HG03135 (cell line): ENCODE measurements at regions not wholly inside any gene's neighbourhood (a gene's known extent, or its start where the extent isn't known, plus 50 kb on each side); places are given as distances from the start of the nearest gene placed in this dataset.
"Not testable (repeated sequence)": the region's sequence is repeated elsewhere in the genome, so short reads cannot be mapped to it uniquely, and the experiment has no call there.

Experiments used
- ATAC-seq: cut with Tn5 transposase; IDR thresholded peaks from one replicate; pipeline ENCODE4 v1.9.1; 2021; ENCODE audit warnings: mild to moderate bottlenecking, moderate library complexity; ENCODE audit not compliant: unreplicated experiment

DNA sequence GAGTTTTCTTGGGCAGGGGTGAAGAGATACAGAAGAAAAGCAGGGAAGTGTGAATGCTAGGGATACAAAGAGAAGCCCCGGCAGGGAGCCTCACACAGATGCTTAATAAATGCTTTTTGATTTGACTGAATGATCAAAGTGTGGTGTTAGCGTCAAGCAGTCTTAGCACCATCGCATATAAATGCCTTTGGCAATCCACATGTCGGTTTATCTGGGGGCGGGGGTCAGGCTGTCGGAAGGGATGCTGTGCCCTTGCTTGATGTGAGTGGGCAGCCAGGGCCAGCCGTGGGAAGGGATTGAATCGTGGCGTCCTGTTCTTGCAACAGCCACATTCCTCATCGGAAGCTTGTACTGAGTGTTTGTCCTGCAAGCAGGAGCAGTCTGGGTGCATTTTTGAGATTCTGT, 173.1 kb downstream of the LACC1 start:
- ATAC-seq = no peak

DNA sequence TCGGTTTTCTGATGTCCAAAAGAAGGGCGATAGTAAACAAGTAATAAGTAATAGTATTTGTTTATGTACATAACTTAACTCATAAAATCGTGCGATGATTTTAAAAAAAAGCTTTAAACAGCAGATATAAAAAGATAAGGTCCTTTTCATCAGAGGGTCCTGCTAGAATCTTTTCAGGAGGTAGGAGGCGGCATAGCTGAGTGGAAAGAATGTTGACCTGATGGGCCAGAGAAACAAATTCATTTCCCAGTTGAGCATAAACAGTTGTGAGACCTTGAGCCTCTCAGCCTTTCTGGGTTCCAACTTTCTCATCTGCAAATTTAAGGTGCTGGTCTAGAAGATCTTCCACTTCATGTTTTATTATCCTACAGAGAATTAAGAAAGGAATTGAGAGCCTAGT, 173.5 kb downstream of the LACC1 start:
- no peak for ATAC-seq

DNA sequence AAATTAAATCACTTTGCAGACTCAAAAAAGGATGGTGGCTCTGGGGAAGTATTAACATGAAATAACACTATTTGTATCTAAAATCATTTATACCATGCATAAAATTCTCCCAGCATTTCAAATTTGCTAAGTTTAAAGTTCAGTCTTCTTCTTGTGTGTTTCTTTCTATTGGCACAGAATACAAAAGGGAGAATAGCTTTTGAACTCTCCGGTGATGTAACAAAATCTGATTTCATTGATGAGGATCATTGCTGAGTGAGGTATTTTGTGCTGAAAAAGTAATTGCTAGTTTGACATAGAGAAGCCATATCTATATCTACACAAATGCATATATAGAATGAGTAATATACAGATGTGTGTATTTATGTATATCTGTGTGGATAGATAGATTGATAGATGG, 174.8 kb downstream of the LACC1 start:
- ATAC-seq = no peak

DNA sequence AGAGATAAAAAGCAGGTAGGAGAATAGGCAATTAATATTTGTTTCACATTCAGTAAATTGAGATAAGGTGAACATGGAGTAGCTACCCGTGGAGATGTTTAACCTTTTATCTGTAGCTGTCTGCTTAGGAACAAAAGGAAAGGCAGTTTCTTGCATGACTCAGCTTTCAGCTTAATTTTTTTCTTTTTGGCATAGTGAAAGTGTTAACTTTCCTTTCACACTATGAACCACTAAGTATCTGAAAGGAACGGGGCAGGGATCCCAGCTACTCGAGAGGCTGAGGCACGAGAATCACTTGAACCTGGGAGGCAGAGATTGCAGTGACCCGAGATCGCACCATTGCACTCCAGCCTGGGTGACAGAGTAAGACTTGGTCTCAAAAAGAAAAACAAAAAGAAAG, 176.0 kb downstream of the LACC1 start:
- not testable (repeated sequence) for ATAC-seq

DNA sequence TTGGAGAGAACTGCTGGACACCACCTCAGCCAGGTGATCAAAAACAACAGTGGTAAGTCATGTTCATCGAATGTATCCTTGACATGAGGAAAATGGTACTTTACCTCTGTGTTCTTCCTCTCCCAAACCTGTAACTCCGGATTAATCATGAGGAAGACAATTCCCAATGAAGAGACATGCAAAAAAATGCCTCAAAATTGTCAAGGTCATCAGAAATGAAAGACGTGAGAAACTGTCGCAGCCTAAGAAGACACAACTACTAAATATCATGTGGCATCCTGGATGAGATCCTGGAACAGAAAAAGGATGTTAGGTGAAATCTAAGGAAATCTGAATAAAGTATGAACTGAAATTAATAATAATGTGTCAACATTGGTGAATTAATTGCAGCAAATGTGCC, 178.4 kb downstream of the LACC1 start:
- no peak for ATAC-seq

DNA sequence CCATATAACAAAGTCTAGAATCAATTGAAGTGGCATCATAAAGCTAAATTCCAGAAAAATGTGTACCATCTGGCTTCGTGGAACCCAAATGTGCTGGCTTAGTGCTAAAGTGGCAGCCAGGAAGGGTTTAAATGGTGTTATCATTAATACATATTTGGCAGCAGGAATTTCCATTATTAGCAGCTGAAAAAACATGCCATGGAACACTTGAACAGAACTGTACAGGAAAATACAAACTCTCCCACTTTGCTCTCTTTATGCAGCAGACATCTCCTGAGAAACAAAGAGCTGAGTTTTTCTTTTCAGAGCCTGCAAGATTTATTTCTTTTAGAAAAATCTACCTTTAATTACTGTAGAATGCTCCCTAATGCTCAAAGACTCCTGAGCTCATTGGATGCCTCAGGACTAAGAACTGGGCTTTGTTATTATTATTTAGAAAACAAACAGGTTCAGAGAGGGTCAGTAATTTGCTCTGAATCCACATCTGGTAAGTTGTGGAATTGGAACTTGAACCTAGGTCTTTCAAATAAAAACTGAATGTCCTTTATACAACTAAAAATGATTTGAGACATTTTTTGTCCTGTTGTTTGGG, 179.0 kb downstream of the LACC1 start:
- no peak for ATAC-seq

DNA sequence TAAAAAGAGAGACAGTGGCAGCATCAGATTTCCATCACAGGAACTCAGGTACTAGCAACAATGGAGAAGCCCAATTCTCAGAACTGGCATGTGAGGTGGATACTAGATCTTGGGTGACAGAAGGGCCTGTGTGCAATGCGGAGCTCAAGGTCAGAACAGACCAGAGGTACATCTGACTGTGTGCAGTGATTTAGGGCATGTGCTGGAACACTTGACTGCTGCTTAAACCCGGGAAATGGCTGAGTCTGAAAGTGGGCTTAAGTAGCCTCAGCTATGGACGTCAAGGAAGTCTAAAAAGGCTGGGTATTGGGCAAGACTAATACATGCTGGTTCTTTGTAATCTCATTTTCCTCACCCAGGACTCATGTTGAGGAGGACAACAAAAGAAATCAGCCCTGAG, 182.2 kb downstream of the LACC1 start:
- ATAC-seq = no peak

DNA sequence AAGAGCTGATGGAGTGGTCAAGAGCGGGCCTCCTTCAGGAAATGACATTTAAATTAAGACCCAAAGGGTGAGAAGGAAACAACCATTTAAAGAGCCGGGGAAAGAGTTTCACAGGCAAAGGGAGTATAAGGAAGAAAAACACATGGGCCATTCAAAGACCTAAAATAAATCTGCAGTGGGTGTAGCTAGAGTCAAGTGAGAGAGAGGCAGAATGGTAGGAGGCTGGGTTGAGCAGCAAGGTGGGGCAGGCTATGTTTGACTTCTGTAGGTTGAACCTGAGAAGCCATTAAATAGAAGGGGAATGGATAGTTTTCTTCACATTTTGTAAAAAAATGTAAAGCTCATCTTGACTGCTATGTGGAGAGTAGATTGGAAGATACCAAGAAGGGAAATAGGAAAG, 183.8 kb downstream of the LACC1 start:
- no peak for ATAC-seq

DNA sequence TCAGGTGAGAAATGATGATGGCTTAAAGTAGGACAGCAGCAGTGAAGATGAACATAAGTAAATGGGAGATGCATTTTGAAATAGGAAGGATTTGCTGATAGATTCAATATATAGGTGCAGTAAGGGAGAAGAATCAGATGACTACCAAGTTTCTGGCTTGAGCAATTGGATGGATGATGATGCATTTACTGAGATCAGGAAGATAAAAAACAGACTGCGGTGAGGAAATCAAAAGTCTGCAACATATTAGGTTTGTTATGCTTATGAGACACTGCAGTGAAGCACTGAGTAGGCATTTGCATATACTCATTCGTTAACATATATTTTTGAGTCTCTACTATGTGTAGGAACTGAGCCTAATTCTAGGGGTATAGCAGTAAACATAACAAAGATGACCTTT, 184.2 kb downstream of the LACC1 start:
- ATAC-seq = no peak

DNA sequence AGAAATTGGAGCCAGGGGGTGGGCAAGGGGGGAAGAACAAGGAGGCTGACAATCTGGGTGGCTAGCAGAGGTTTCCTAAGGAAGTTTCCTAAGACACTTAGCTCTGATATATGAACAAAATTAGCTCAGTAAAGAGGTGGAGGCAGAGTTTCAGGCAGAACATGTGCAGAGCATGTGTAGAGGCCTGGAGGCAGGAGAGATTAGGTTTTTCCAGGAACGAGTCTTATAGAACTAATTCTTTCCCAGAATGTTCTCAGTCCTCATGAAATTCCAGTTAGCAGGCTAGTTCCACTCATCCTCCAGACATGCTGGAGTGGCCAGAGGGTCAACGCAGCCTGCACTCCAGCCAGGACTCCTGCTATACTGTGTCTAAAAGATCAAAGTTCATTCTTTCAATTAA, 184.7 kb downstream of the LACC1 start:
- no peak for ATAC-seq

DNA sequence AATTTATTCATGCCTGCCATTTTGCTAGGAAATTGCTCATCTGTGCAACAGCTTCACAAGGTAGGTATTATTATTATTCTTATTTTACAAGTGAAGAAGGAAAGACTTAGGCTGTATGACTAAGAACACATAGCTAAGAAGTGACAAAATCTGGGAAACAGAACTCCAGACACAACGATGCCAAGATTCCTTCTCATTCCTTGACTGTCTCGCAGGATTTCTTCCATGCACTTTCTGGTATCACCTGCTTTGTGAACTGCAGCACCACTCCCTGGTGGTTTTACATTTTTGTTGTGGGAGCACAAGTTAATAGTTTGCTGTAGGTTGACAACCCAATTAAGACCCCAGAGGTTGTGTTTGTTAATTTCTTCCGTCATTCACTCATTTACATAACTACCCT, 188.5 kb downstream of the LACC1 start:
- no peak for ATAC-seq

DNA sequence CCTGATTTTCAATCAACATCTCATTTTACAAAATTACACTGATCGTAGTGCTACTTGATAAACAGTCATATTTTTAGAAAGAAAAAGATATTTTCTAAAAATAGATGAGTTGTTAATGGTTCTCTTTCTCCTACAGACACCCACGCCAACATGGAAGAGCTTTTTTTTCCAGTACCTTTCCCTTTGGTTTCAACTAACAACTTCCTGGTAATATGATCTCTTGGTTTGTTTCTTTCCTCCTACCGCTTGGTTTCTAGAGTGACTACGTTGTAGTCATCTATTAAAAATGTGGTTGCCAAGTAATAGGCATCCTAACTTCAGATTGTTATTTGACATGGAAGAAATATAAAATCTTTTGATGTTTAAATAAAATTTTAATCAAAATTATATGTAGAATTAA, 189.0 kb downstream of the LACC1 start:
- no peak for ATAC-seq

DNA sequence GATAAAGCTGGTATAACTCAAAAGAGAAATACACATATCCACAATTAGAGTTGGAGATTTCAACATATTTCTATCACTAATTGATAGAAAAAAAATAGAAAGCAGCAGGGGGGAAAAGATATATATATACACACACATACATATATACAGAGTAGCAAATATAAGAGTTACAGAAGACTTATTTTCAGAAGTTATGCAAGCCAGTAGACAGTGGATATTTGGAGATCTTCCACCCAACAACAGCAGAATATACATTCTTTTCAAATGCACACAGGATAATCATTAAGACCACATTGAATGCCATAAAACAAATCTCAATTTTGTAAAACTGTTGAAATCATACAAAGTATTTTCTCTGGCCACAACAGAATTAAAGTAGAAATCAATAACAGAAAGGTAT, 192.8 kb downstream of the LACC1 start:
- ATAC-seq = no peak

DNA sequence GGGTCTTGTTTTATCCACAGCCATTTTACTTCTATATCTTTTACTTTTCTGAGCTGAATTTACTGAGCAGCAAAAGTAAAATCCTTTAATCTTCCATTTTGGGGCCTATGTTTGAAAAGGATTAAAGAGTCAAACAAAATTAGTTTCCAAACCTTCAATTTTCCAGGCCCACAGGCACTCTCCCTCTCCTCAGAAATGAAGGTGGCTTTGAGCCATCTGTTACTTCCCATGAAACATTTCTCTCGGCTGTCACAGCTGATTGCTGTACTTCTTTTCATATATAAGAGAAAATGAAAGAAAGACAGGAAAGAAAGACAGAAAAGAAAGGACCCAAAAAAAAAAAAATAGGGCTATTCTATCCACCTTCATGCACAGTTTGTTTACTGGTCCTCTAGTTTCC, 194.9 kb downstream of the LACC1 start:
- no peak for ATAC-seq

DNA sequence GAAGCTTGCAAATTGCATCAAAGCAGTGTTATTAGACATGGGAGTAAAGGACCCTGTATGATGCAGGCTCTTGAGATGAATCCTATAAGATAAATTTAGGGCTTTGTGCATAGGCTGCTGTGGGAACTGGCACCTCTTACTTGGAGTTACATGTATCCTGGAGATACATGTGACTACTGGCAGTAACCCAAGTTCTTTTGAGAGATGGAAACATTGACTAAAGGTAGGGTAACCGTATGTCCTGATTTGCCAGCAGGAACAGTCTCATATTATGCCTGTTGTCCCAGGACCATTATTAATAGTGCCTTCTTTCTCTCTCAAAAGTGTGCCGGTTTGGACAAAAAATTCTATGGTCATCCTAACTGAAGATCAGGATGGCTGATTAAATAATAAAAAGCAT, 195.4 kb downstream of the LACC1 start:
- no peak for ATAC-seq

DNA sequence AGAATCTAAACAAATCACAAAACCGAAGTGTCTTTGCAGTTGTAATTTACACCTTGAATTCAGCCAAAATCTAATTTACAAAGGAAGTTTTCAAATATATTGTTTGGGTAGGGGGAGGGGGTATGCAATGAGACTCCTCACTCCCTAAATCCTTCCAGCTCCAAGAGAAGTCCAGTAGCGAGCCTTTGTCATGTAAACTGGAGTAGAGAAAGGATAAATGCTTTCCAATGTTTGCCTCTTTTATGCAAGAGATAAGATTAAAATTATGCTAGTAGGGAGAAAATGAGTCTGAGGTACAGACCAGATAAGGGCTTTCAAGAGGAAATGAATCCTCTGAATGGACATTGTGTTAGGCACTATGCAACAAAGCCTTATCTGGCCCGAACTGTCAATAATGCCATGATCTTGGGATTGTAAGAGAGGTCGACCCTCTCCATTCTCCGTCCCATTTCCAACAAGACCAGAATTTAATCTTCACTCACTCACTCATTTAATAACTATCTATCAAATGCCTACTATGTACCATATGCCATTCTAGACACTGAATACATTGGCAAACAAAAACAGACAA, 199.2 kb downstream of the LACC1 start:
- no peak for ATAC-seq

DNA sequence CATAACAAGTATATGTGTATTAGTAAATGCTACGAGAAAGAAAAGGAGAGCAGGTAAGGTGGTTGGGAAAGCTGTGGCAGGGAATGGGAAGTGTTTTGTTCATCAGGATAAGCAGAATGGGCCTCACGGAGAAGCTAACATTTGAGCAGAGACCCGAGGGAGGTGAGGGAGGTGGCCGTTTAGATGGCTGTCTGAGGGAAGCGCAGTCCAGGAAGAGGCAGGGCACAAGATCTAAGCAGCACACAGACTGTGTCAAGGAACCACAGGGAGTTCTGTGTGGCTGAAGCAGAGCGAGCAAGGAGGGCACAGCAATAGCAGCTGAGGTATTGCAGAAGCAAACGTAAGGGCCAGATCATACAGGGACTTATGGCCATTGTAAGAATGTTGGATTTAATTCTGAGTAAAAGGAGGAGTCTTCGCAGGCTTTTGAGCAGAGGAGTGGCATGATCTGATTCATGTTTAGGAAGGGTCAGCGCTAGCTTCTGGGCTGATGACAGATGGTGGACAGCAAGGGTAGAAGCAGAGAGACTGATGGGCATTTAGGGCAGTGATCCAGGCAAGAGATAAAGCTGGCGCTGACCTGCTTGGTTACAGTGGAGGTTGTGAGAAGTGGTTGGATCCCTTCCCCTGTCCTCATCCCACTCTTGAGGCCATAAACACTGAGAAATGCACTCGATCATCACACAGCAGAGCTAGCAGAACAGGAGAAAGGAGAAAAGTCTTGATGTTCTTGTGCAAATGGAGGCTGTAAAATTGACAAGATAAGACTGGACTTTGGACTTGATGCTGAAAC, 199.9 kb downstream of the LACC1 start:
- no peak for ATAC-seq

DNA sequence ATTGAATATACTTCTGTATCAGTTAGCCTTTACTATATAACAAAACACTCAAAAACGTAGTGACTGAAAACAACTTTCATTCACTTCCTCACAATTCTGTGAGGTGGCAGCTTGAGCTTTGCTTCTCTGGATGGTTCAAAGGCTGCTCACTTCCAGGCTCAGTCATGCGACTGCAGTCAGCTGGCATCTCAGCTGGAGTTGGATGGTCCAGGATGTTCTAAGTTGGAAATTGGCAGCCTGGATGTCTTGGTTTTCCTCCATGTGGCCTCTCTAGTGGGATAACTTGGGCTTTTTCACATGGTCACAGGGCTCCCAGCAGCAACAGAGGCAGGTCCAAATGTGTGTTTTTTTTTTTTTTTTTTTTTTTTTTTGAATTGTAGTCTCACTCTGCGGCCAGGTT, 204.4 kb downstream of the LACC1 start:
- no peak for ATAC-seq

DNA sequence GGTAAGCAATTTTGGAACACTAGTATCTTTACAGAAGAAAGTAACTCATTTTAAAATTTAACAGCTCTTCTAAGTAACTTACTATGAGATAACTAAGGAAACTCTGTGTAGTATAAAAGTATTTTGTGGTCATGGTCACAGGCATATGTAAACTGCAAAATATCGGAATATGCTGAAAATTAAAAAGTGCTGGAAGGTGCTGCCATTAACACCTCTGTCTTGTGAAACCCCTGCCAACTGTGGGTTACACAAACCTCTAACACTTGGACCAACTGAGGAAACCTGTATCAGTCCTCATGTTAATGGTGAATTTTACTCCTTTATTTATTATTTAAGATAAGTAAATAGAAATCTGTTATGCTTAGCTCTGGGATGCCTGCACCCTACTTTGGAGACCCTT, 206.7 kb downstream of the LACC1 start:
- ATAC-seq = no peak

DNA sequence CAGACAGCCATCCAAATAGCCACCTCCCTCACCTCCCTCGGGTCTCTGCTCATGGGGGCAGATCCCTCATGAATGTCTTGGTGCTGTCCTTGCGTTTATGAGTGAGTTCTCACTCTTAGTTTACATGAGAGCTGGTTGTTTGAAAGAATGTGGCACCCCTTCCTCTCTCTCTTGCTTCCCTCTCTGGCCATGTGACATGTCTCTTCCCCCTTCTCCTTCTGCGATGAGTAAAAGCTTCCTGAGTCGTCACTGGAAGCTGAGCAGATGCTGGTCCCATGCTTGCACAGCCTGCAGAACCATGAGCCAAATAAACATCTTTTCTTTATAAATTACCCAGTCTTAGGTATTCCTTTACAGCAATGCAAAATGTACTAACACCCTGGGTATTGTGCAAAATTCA, 208.7 kb downstream of the LACC1 start:
- ATAC-seq = no peak

DNA sequence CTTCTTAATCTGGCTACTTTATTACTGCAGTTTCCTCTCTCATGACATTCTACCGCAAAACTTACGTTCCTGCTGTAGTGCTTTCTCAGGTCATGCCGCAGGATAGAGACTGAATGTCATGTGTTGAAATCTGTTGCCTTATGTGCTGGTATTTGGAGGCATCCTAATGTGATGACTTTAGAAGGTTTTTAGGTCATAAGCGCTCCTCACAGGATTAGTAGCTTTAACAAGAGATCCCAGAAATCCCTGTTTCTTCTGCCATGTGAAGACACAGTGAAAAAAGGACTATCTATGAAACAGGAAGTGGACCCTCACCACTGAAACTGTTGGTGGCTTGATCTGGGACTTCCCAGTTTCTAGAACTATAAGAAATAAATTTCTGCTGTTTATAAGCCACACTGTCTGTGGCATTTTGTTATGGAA, 209.3 kb downstream of the LACC1 start:
- ATAC-seq = no peak

DNA sequence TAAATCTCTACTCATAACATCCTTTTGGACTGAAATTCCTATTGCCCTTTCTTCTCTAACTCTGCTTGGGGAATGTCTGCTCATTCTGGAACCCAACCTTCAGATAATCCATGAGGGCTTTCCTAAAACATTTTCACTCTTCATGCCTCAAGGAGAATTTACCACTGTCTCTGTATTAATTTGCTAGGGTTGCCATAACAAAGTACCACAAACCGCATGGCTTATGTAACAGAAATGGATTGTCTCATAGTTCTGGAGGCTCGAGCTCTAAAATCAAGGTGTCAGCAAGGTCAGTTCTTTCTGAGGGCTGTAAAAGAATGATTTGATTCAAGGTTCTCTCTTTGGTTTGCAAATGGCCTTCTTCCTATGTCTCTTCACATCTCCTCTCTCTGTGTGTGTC, 209.7 kb downstream of the LACC1 start:
- ATAC-seq = no peak
